Right hindlimb (tissue), 1 donor: ENCODE measurements at regions not wholly inside any gene's neighbourhood (a gene's known extent, or its start where the extent isn't known, plus 50 kb on each side); places are given as distances from the start of the nearest gene placed in this dataset.
"Not testable (repeated sequence)": the region's sequence is repeated elsewhere in the genome, so short reads cannot be mapped to it uniquely, and the experiment has no call there.

Experiments used
- DNase-seq: peaks from one replicate; pipeline ENCODE4 v3.0.0-alpha.2; 2018

GRCh38 chr7:55261386-55261770 lies 103.8 kb upstream of the LANCL2 start:
- no peak for DNase-seq

GRCh38 chr7:55265328-55265727 lies 99.8 kb upstream of the LANCL2 start:
- not testable (repeated sequence) for DNase-seq

GRCh38 chr7:55265836-55266642 lies 99.1 kb upstream of the LANCL2 start:
- DNase-seq, result no peak

- no peak for DNase-seq
Measured at GRCh38 chr7:55271069-55271626, 94.0 kb upstream of the LANCL2 start.

GRCh38 chr7:55271661-55272060 lies 93.5 kb upstream of the LANCL2 start:
- DNase-seq, result no peak

GRCh38 chr7:55272328-55272727 lies 92.8 kb upstream of the LANCL2 start:
- no peak for DNase-seq

- DNase-seq, result no peak
Measured at GRCh38 chr7:55273186-55273980, 91.8 kb upstream of the LANCL2 start.

- DNase-seq, result no peak
Measured at GRCh38 chr7:55274156-55274555, 91.0 kb upstream of the LANCL2 start.

- no peak for DNase-seq
Measured at GRCh38 chr7:55275291-55276200, 89.6 kb upstream of the LANCL2 start.

GRCh38 chr7:55276572-55277295 lies 88.4 kb upstream of the LANCL2 start:
- no peak for DNase-seq

GRCh38 chr7:55277916-55278315 lies 87.2 kb upstream of the LANCL2 start:
- DNase-seq, result no peak

- no peak for DNase-seq
Measured at GRCh38 chr7:55278321-55278720, 86.8 kb upstream of the LANCL2 start.

GRCh38 chr7:55279080-55279845 lies 85.9 kb upstream of the LANCL2 start:
- DNase-seq, result no peak

- peak; percentile 67 for DNase-seq
Measured at GRCh38 chr7:55280031-55280454, 85.1 kb upstream of the LANCL2 start.

- DNase-seq, result no peak
Measured at GRCh38 chr7:55285665-55286064, 79.5 kb upstream of the LANCL2 start.

GRCh38 chr7:55286666-55287065 lies 78.5 kb upstream of the LANCL2 start:
- DNase-seq, result no peak

- no peak for DNase-seq
Measured at GRCh38 chr7:55288070-55288824, 76.9 kb upstream of the LANCL2 start.

GRCh38 chr7:55296070-55296469 lies 69.1 kb upstream of the LANCL2 start:
- no peak for DNase-seq

GRCh38 chr7:55299273-55299967 lies 65.7 kb upstream of the LANCL2 start:
- DNase-seq, result no peak

- DNase-seq, result no peak
Measured at GRCh38 chr7:55303220-55303619, 61.9 kb upstream of the LANCL2 start.
